Chondrocyte (in vitro differentiated cells): ENCODE measurements at regions not wholly inside any gene's neighbourhood (a gene's known extent, or its start where the extent isn't known, plus 50 kb on each side); places are given as distances from the start of the nearest gene placed in this dataset.

ENCODE experiments used
- DNase-seq: peaks from one replicate; pipeline ENCODE4 v3.0.0; 2021; ENCODE audit warnings: mixed read lengths, low spot score
- H3K27ac Mint-ChIP-seq: one replicate; pipeline ENCODE4 v1.8.0; 2021; ENCODE audit warnings: mild to moderate bottlenecking, moderate library complexity, mixed read lengths; ENCODE audit not compliant: unreplicated experiment
- H3K27me3 Mint-ChIP-seq: 2 replicates; pipeline ENCODE4 v1.8.0; 2021; ENCODE audit warnings: low read depth, mixed read lengths
- H3K36me3 Mint-ChIP-seq: 2 replicates; pipeline ENCODE4 v1.8.0; 2021; ENCODE audit warnings: low read depth, mixed read lengths
- H3K4me1 Mint-ChIP-seq: 2 replicates; pipeline ENCODE4 v1.8.0; 2021; ENCODE audit warnings: low read depth, mild to moderate bottlenecking, mixed read lengths
- H3K4me3 Mint-ChIP-seq: one replicate; pipeline ENCODE4 v1.8.0; 2021; ENCODE audit warnings: mild to moderate bottlenecking, moderate library complexity, mixed read lengths; ENCODE audit not compliant: unreplicated experiment
- H3K9me3 Mint-ChIP-seq: 2 replicates; pipeline ENCODE4 v1.8.0; 2021; ENCODE audit warnings: low read depth, mixed read lengths
- CTCF ChIP-seq: fragments of 200-600 bp; sonication (generic); IDR thresholded peaks from 2 replicates; pipeline ENCODE4 v1.5.0; 2021; ENCODE audit warnings: antibody characterized with exemption, mild to moderate bottlenecking, moderate library complexity

GRCh38 chr2:65566617-65567016 lies 134.2 kb upstream of the SPRED2 start:
- TF ChIP-seq CTCF = no peak
- H3K4me3 Mint-ChIP-seq = no peak overlapping the region
- no peak overlapping the region for H3K27ac Mint-ChIP-seq
- H3K27me3 Mint-ChIP-seq = no peaks in the 10 kb centered on the region
- peaks cover 18% of the 10 kb centered on the region for H3K4me1 Mint-ChIP-seq
- H3K9me3 Mint-ChIP-seq = no peaks in the 10 kb centered on the region
- no peak for DNase-seq
- no peaks in the 10 kb centered on the region for H3K36me3 Mint-ChIP-seq

DNA sequence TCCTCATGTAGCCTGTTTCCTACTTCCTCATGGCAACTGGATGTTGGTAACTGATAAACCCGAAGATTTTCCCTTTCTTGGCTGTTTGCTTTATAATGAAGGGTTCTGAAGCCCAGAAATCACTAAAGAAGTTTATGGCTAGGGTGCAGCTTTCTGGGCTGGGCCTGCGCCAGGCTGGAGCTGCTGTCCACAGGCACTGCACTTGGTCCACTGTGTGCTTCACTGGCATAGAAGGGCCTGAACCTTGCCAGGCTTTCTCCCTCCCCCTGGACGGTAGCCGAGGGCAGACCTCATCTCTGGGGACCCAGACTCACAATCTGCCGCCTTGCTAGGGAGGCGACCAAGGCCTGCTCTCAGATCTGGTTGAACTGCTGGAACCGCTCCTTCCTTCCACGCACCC lies 133.3 kb upstream of the SPRED2 start:
- TF ChIP-seq CTCF = no peak
- H3K9me3 Mint-ChIP-seq = no peaks in the 10 kb centered on the region
- H3K36me3 Mint-ChIP-seq = no peaks in the 10 kb centered on the region
- no peak for DNase-seq
- H3K27ac Mint-ChIP-seq = no peak overlapping the region
- peaks cover 18% of the 10 kb centered on the region for H3K4me1 Mint-ChIP-seq
- H3K27me3 Mint-ChIP-seq = no peaks in the 10 kb centered on the region
- H3K4me3 Mint-ChIP-seq = no peak overlapping the region

DNA sequence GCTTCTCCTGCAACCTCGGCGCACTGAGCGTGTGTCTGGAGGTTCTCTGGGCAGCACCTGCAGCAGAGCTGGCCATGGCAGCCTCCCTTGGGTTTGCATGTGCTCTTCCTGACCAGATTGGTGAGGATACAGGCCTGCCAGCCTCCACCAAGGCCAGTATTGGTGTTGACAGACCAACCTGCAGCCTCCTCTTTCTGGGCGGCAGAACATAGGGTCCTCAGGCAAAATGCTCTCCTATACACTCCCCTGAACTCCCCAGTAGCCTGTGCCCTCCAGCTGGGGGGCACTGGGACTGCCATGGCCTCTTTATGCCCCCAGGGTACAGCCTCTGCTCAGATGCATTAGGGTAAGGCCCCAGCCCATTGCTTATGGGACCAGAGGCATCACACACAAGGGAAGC lies 131.9 kb upstream of the SPRED2 start:
- no peak overlapping the region for H3K27ac Mint-ChIP-seq
- TF ChIP-seq CTCF = no peak
- no peaks in the 10 kb centered on the region for H3K36me3 Mint-ChIP-seq
- H3K4me3 Mint-ChIP-seq = no peak overlapping the region
- DNase-seq = no peak
- H3K9me3 Mint-ChIP-seq = no peaks in the 10 kb centered on the region
- H3K27me3 Mint-ChIP-seq = no peaks in the 10 kb centered on the region
- peaks cover 18% of the 10 kb centered on the region for H3K4me1 Mint-ChIP-seq

GRCh38 chr2:65562890-65563289 lies 130.5 kb upstream of the SPRED2 start:
- DNase-seq = no peak
- Mint-ChIP-seq H3K27me3 (no peaks in the 10 kb centered on the region), H3K36me3 (no peaks in the 10 kb centered on the region), H3K27ac (no peak overlapping the region), H3K4me1 (peaks cover 9% of the 10 kb centered on the region), H3K9me3 (no peaks in the 10 kb centered on the region), H3K4me3 (no peak overlapping the region)
- no peak for TF ChIP-seq CTCF

- no peak for TF ChIP-seq CTCF
- H3K27ac Mint-ChIP-seq = no peak overlapping the region
- H3K4me3 Mint-ChIP-seq = no peak overlapping the region
- peaks cover 4% of the 10 kb centered on the region for H3K27me3 Mint-ChIP-seq
- no peak for DNase-seq
- H3K36me3 Mint-ChIP-seq = no peaks in the 10 kb centered on the region
- H3K4me1 Mint-ChIP-seq = no peaks in the 10 kb centered on the region
- no peaks in the 10 kb centered on the region for H3K9me3 Mint-ChIP-seq
These were observed 126.3 kb upstream of the SPRED2 start for GRCh38 chr2:65558743-65559142.
